ENCODE measurements at regions not wholly inside any gene's neighbourhood (a gene's known extent, or its start where the extent isn't known, plus 50 kb on each side); places are given as distances from the start of the nearest gene placed in this dataset.

DNA sequence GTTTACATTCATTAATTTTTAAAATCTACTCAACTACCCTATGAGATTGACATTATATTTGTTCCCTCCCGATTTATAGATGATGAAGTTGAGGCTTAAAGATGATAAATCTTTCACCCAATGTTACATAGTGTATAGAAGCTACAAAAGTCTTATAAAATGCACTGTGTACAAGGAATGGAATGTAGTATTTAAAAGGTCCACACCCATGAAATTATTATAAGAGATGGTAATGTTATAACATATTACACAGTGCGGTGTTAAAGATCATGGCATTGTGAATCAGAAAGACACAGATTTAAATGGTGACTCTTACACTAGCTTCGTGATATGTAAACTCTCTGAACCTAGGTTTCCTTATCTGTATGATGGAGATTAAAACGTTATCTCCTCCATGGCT lies 141.6 kb upstream of the CHD1 start:
- CTCF ChIA-PET: no interaction called here

DNA sequence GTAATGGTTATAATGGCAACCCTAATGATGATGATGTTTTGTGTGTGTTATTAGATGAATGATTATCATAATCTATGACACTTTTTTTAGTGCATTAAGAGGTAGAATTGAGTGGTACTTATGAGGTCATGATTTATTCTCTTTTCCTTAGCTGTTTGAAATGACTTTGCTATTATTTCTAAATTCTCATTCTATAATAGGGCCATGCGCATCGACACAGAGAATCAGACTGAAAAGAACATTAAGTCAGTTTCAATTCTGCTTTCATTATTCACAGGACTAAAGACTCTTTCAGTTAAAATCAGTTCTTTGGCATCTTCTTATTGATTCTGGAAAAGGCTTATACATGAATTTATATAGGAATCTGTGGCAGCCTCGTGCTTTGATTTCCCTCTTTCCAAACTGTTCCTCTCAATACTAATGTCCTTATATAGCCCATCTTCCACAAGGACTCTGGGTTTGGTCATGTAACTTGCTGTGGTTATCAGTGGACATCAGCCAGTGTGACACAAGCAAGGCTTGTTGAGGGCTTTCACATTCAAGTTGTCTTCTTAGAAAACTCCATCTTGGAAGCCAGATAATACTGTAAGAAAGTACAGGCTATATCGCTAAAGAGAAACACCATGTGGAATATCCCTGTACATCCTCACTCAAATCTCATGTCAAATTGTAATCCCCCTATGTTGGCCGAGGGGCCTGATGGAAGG lies 140.3 kb upstream of the CHD1 start:
- TF ChIP-seq, protein P1, sequence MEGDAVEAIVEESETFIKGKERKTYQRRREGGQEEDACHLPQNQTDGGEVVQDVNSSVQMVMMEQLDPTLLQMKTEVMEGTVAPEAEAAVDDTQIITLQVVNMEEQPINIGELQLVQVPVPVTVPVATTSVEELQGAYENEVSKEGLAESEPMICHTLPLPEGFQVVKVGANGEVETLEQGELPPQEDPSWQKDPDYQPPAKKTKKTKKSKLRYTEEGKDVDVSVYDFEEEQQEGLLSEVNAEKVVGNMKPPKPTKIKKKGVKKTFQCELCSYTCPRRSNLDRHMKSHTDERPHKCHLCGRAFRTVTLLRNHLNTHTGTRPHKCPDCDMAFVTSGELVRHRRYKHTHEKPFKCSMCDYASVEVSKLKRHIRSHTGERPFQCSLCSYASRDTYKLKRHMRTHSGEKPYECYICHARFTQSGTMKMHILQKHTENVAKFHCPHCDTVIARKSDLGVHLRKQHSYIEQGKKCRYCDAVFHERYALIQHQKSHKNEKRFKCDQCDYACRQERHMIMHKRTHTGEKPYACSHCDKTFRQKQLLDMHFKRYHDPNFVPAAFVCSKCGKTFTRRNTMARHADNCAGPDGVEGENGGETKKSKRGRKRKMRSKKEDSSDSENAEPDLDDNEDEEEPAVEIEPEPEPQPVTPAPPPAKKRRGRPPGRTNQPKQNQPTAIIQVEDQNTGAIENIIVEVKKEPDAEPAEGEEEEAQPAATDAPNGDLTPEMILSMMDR (IDR thresholded peaks at IDR 0.05; ENCODE audit: unreplicated experiment): no peak
- no peaks in the 10 kb centered on the region for H3K27me3 Mint-ChIP-seq (ENCODE audit: unreplicated experiment)
- BruUV-seq (replicated peaks): no TSS peak
- no peak overlapping the region for H3K4me3 Mint-ChIP-seq (ENCODE audit: low read depth, unreplicated experiment)
- DNase-seq: no peak
- H3K36me3 Mint-ChIP-seq (ENCODE audit: insufficient read depth, unreplicated experiment): no peaks in the 10 kb centered on the region
- no peak overlapping the region for H3K27ac Mint-ChIP-seq (ENCODE audit: unreplicated experiment)
- intact Hi-C loops (cut with micrococcal nuclease; ENCODE audit: unreplicated experiment): no loop called here
- no peaks in the 10 kb centered on the region for H3K9me3 Mint-ChIP-seq (ENCODE audit: low read depth, unreplicated experiment)
- CTCF ChIA-PET: no interaction called here
- H3K4me1 Mint-ChIP-seq (ENCODE audit: low read depth, unreplicated experiment): peaks cover 9% of the 10 kb centered on the region

More for the DNA sequence above, 141.6 kb upstream of the CHD1 start:
- BruUV-seq (replicated peaks): no TSS peak
- TF ChIP-seq, protein P1 (IDR thresholded peaks at IDR 0.05; ENCODE audit: unreplicated experiment): no peak
- peaks cover 9% of the 10 kb centered on the region for H3K4me1 Mint-ChIP-seq (ENCODE audit: low read depth, unreplicated experiment)
- no peak overlapping the region for H3K27ac Mint-ChIP-seq (ENCODE audit: unreplicated experiment)
- no peaks in the 10 kb centered on the region for H3K9me3 Mint-ChIP-seq (ENCODE audit: low read depth, unreplicated experiment)
- intact Hi-C loops (cut with micrococcal nuclease; ENCODE audit: unreplicated experiment): no loop called here
- DNase-seq: no peak
- no peaks in the 10 kb centered on the region for H3K27me3 Mint-ChIP-seq (ENCODE audit: unreplicated experiment)
- no peaks in the 10 kb centered on the region for H3K36me3 Mint-ChIP-seq (ENCODE audit: insufficient read depth, unreplicated experiment)
- no peak overlapping the region for H3K4me3 Mint-ChIP-seq (ENCODE audit: low read depth, unreplicated experiment)

DNA sequence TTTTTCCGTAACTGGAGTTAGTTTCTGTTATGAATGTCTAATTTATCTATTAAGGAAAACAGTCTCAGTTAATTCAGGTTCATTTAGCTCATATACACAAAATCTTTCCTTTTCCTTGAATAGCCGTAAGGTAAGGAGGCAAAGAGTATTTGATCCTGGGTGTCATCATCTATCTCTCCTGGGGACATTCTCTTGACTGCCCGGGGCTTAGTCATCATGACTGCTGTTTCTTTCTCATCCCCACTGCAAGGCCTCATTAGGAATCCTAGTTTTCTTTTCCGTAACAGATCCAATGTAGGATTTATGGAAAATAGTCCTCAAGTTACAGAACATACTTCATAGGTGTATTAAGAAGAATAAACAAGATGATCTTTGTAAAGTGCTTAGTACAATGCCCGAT lies 134.9 kb upstream of the CHD1 start:
- Mint-ChIP-seq H3K4me1 (ENCODE audit: low read depth, unreplicated experiment) (peaks cover 18% of the 10 kb centered on the region), H3K27ac (ENCODE audit: unreplicated experiment) (no peak overlapping the region), H3K4me3 (ENCODE audit: low read depth, unreplicated experiment) (no peak overlapping the region), H3K36me3 (ENCODE audit: insufficient read depth, unreplicated experiment) (no peaks in the 10 kb centered on the region), H3K9me3 (ENCODE audit: low read depth, unreplicated experiment) (no peaks in the 10 kb centered on the region), H3K27me3 (ENCODE audit: unreplicated experiment) (no peaks in the 10 kb centered on the region)
- intact Hi-C loops (cut with micrococcal nuclease; ENCODE audit: unreplicated experiment): loop anchor here (5.0 kb wide), 2 partner anchors 226 to 286 kb away; no protein-coding TSS in a partner anchor
- CTCF ChIA-PET: no interaction called here
- no TSS peak for BruUV-seq (replicated peaks)
- no peak for DNase-seq
- TF ChIP-seq, protein P1 (IDR thresholded peaks at IDR 0.05; ENCODE audit: unreplicated experiment): no peak

DNA sequence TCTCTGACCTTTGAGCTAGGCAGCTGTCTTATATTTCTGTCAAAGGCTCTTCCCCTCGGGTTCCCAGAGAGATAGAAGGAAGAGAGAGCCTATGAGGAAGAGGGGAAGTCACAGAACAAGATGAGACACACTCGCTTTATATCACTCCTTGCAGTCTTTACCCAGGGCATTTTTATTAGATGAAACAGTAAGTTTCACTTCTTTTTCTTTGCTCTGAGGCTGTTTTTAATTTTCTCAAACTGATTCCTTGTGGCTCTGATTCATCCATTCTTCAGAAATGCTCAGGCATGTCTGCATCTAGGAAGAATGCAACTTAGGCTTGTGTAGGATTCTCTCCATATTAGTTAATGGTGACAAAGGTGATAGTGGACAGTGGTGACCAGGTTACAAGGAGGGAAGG lies 132.9 kb upstream of the CHD1 start:
- no peak overlapping the region for H3K4me3 Mint-ChIP-seq (ENCODE audit: low read depth, unreplicated experiment)
- DNase-seq: no peak

More for the DNA sequence above, 132.9 kb upstream of the CHD1 start:
- Mint-ChIP-seq H3K27me3 (ENCODE audit: unreplicated experiment) (no peaks in the 10 kb centered on the region), H3K36me3 (ENCODE audit: insufficient read depth, unreplicated experiment) (no peaks in the 10 kb centered on the region), H3K4me1 (ENCODE audit: low read depth, unreplicated experiment) (peaks cover 18% of the 10 kb centered on the region), H3K27ac (ENCODE audit: unreplicated experiment) (no peak overlapping the region), H3K9me3 (ENCODE audit: low read depth, unreplicated experiment) (no peaks in the 10 kb centered on the region)
- no TSS peak for BruUV-seq (replicated peaks)
- intact Hi-C loops (cut with micrococcal nuclease; ENCODE audit: unreplicated experiment): loop anchor here (5.0 kb wide), 2 partner anchors 224 to 284 kb away; no protein-coding TSS in a partner anchor
- CTCF ChIA-PET: no interaction called here
- TF ChIP-seq, protein P1 (IDR thresholded peaks at IDR 0.05; ENCODE audit: unreplicated experiment): no peak
